HUES64 (cell line): ENCODE measurements at regions not wholly inside any gene's neighbourhood (a gene's known extent, or its start where the extent isn't known, plus 50 kb on each side); places are given as distances from the start of the nearest gene placed in this dataset.

ENCODE experiments used
- H3K27ac ChIP-seq: 2 replicates; pipeline ENCODE4 v1.7.0; 2013; ENCODE audit warnings: low read depth, low read length, inconsistent platforms
- H3K27me3 ChIP-seq: 2 replicates; pipeline ENCODE4 v1.6.1; 2013; ENCODE audit warnings: mild to moderate bottlenecking, low read length; ENCODE audit not compliant: insufficient read depth
- H3K36me3 ChIP-seq: 2 replicates; pipeline ENCODE4 v1.6.1; 2013; ENCODE audit warnings: mild to moderate bottlenecking, low read length; ENCODE audit not compliant: insufficient read depth
- H3K4me1 ChIP-seq: 2 replicates; pipeline ENCODE4 v1.6.1; 2013; ENCODE audit warnings: mild to moderate bottlenecking, low read length, moderate library complexity; ENCODE audit not compliant: insufficient read depth
- H3K4me3 ChIP-seq: 2 replicates; pipeline ENCODE4 v1.5.1; 2013; ENCODE audit warnings: mild to moderate bottlenecking, low read length, moderate library complexity
- H3K9ac ChIP-seq: 2 replicates; pipeline ENCODE4 v1.6.1; 2013; ENCODE audit warnings: mild to moderate bottlenecking, low read depth, low read length
- H3K9me3 ChIP-seq: 2 replicates; pipeline ENCODE4 v1.6.1; 2013; ENCODE audit warnings: low read depth, low read length; ENCODE audit not compliant: insufficient read depth
- WGBS: fragments of 150-250, 120-280 bp; methylation state at CpG from one replicate; pipeline ENCODE4 v1.1.7; 2013; ENCODE audit warnings: missing lambda C conversion rate; 5-methylcytosine and 5-hydroxymethylcytosine counted together

DNA sequence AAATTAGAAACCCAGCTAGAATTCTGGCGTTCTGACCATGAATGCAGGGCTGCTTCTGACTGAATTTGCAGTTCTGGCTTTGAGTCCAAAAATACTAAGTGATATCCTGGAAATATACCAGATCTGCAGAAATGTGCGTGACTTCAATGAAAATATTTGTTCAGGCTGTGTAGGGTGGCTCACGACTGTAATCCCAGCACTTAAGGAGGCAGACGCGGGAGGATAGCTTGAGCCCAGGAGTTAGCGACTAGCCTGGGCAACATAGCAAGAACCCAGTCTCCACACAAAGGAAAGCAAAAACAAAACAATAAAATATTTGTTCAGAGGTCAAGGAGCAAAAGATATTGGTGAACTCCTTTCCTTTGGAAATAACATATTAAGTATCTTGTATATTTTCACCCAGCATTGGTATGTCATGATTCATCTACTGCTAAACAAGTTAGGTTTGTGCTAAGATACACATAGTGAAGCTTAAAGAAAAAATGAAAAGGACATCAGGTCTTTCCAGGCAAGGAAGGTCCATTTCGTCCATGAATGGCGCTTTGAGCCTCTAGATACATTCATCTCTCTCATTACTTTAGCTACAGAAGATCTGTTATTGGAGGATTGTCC is 239.2 kb downstream of the CMPK2 start:
- Histone ChIP-seq H3K36me3 (no peaks in the 10 kb centered on the region), H3K27me3 (no peaks in the 10 kb centered on the region), H3K4me3 (no peak overlapping the region), H3K9ac (no peak overlapping the region), H3K27ac (no peak overlapping the region), H3K4me1 (peaks cover 7% of the 10 kb centered on the region; the same call in 1 of the 2 replicates), H3K9me3 (no peaks in the 10 kb centered on the region)
- 94% methylated on average over 8 of the region's 8 CpGs for WGBS

DNA sequence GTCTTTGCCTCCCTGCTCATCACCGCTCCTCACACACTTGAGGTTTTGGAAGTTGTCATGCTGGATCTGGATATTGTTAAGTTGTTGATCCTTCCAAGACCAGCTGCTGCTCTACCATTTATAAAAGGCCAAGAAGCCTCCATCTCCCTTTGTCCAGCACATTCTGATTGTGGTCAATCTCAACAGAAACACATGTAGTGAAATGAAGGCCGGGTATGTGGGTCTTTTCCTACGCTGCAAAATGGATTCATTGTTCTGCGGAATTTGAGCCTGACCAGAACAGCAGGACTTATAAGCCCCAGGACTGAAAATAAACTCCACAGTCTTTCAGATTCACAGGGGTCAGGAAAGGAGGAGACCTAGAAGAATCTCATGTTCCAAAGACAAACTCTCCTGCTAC is 238.4 kb downstream of the CMPK2 start:
- H3K27me3 ChIP-seq, result no peaks in the 10 kb centered on the region
- no peaks in the 10 kb centered on the region for H3K9me3 ChIP-seq
- H3K36me3 ChIP-seq, result no peaks in the 10 kb centered on the region
- H3K4me1 ChIP-seq, result peaks cover 7% of the 10 kb centered on the region; the same call in 1 of the 2 replicates
- no peak overlapping the region for H3K4me3 ChIP-seq
- WGBS, result 99% methylated on average over 4 of the region's 4 CpGs
- no peak overlapping the region for H3K27ac ChIP-seq
- H3K9ac ChIP-seq, result no peak overlapping the region

DNA sequence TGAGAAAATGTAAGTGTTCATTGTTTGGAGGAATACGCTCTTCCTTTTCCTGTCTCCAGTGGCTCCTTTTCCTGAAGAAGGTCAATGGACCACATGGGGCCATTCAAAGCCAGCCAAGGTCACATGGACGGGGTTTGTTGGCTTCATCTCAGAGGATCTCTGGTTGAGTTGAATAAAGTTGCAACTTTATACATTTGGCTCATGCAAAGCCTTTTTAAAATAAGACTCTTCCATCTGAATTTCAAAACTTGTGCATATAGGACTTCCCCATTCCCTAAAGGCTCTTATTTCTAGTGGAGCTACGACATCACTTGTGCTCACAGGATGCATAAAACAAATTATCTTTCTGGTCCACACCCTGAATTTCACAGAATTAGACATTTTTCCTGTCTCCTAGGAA is 235.5 kb downstream of the CMPK2 start:
- Histone ChIP-seq H3K27me3 (no peaks in the 10 kb centered on the region), H3K9me3 (no peaks in the 10 kb centered on the region), H3K4me3 (no peak overlapping the region), H3K36me3 (no peaks in the 10 kb centered on the region), H3K9ac (no peak overlapping the region), H3K4me1 (no peaks in the 10 kb centered on the region), H3K27ac (no peak overlapping the region)
- 95% methylated on average over 3 of the region's 3 CpGs for WGBS

DNA sequence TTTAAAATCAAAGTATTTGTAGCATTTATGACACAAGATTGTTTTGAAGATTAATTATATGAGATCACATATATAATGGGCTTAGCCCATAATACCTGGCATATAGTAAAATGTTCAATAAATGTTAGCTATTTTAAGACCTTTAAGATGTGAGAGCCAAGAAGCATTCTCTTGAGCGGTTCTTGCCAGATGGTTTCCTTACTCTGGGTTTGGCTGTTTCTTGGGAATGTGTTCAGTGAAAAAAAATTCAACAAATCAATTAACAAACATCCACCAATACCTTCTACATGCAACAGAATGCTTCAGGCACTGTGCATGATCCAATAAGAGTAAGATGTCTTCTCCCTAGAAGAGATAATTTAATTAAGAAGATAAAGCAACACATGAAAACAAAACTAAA is 230.4 kb downstream of the CMPK2 start:
- Histone ChIP-seq H3K4me3 (no peak overlapping the region), H3K9ac (no peak overlapping the region), H3K27me3 (no peaks in the 10 kb centered on the region), H3K9me3 (no peaks in the 10 kb centered on the region), H3K4me1 (peaks cover 25% of the 10 kb centered on the region), H3K27ac (no peak overlapping the region), H3K36me3 (no peaks in the 10 kb centered on the region)
- WGBS, result 100% methylated on average over 1 of the region's 1 CpG

DNA sequence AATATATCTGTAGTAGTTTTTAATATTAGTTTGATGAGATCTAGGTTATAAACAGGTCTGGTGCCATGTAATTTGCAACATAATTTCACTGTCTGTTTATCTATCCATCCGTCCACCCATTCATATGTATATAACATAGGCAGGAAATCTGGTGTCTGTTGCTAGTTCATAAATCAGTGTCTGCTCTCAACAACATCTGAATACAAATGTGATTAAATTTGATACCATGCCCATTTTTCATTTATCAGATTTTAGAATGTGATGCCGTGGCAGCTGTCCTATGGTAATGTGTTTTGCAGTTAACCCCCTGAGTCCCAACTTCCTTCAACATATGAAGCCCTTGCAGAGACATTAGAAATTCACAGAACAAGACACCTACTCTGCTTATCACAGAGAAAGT is 228.4 kb downstream of the CMPK2 start:
- WGBS, result 52% methylated on average over 2 of the region's 2 CpGs
- Histone ChIP-seq H3K4me1 (peaks cover 43% of the 10 kb centered on the region), H3K9ac (no peak overlapping the region), H3K4me3 (no peak overlapping the region), H3K27ac (no peak overlapping the region), H3K9me3 (no peaks in the 10 kb centered on the region), H3K36me3 (no peaks in the 10 kb centered on the region), H3K27me3 (no peaks in the 10 kb centered on the region)

DNA sequence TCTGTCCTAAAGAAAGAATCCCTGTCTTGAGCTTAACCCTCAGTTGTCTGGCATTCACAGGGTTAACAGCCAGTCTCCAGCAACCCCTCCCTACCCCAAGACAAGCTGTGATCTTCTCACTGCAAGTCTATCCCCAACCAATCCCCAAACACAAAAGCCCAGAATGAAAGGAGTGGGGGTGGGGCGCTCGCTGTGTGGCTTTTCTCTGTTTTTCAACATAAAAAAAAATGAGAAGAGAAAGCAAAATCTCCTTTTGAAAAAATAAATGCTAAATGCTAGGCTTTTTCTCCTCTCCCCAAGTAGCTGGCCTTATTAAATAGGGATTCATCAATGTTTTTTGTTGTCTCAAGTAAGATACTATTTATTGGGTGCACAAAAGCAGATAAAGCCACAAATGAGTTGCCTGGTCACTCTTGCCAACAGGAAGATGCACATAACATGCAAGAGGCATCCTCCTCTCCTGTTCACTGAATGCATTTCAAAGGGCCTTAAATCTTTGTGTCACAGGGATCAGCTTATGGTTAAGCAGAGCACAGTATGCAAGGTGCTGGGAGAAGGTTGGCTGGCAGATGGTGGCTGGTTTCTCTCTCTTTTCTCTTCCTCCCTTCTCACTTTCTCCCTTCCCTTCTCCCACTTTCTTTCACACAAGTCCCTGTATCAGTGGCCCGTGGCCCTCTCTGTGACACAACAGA is 225.6 kb downstream of the CMPK2 start:
- WGBS, result 0% methylated on average over 1 of the region's 3 CpGs
- peaks cover 44% of the 10 kb centered on the region for H3K4me1 ChIP-seq
- H3K9me3 ChIP-seq, result no peaks in the 10 kb centered on the region
- no peaks in the 10 kb centered on the region for H3K36me3 ChIP-seq
- peak overlapping the region; percentile 42 for H3K4me3 ChIP-seq
- H3K27ac ChIP-seq, result peak overlapping the region; percentile 96
- no peaks in the 10 kb centered on the region for H3K27me3 ChIP-seq
- H3K9ac ChIP-seq, result peak overlapping the region; percentile 52

DNA sequence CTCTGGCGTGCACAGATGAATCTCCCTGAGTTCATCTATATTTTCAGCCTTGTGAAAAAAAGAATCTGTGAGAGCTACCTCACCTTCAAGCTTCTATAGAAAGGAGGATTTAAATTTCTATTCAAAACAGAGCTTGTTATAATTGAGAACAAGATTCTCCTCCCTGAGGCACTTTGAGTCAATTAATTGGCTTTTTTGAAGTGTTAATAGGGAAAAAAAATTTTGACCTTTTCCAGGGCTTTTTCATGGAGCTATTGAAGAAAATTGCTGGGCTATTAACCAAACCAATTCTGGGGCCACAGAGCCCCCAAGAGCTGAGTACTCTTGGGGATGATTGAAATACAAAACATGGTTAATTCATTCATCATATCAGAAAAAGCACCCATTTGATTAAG is 225.1 kb downstream of the CMPK2 start:
- no peaks in the 10 kb centered on the region for H3K36me3 ChIP-seq
- peaks cover 44% of the 10 kb centered on the region for H3K4me1 ChIP-seq
- H3K27ac ChIP-seq, result peak overlapping the region; percentile 96
- peak overlapping the region; percentile 52; the same call in 1 of the 2 replicates for H3K9ac ChIP-seq
- no peaks in the 10 kb centered on the region for H3K27me3 ChIP-seq
- WGBS, result 0% methylated on average over 1 of the region's 1 CpG
- H3K9me3 ChIP-seq, result no peaks in the 10 kb centered on the region
- H3K4me3 ChIP-seq, result peak overlapping the region; percentile 42

DNA sequence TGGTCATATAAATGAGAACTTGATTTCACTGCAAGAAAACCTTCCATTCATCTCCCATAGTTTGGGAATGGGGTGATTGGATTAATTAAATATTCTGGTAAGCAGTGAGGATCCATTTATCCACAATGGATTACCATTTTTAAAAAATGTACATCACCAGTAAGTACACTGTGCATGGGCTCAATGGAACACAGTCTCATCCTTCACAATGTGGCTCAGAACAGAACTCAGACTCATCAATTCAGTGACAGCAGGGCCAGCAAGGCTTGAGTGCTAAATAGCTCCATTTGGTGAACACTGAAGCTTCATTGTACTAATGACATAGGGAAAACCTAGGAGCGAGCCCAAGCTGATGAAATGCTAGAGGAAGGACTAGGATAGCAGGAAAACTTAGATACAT is 223.8 kb downstream of the CMPK2 start:
- H3K4me1 ChIP-seq, result peaks cover 44% of the 10 kb centered on the region
- no peaks in the 10 kb centered on the region for H3K36me3 ChIP-seq
- H3K4me3 ChIP-seq, result no peak overlapping the region
- H3K27me3 ChIP-seq, result no peaks in the 10 kb centered on the region
- 89% methylated on average over 1 of the region's 1 CpG for WGBS
- no peaks in the 10 kb centered on the region for H3K9me3 ChIP-seq
- H3K9ac ChIP-seq, result no peak overlapping the region
- H3K27ac ChIP-seq, result no peak overlapping the region

DNA sequence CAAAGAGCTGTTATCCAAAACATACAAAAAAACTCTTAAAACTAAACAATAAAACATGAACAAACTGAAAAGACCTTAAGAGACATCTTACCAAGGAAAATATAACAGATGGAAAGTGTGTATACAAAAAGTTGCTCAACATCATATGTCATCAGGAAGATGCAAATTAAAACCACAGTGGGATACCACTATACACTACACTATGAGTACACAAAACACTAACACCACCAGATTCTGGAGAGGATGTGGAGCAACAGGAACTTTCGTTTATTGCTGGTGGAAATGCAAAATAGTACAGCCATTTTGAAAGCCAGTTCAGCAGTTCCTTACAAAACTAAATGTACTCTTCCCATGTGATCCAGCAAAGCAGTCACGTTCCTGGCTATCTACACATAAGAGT is 221.4 kb downstream of the CMPK2 start:
- Histone ChIP-seq H3K27ac (no peak overlapping the region), H3K4me3 (no peak overlapping the region), H3K9me3 (no peaks in the 10 kb centered on the region), H3K27me3 (no peaks in the 10 kb centered on the region), H3K36me3 (no peaks in the 10 kb centered on the region), H3K4me1 (peaks cover 24% of the 10 kb centered on the region), H3K9ac (no peak overlapping the region)
- 94% methylated on average over 2 of the region's 2 CpGs for WGBS

DNA sequence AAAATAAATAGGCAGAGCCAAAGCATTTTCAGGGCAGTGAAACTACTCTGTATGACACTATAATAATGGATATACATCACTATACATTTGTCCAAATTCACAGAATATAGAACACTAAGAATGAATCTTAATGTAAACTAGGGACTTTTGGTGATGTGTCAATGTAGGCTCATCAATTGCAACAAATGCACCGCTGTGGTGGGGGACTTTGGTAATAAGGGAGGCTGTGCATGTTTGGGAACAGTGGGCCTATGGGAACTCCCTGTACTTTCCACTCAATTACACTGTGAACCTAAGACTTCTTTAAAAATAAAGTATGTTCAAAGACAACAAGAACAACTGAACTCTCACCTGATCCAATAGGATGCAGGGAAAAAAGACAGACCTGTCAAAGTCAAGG is 220.7 kb downstream of the CMPK2 start:
- Histone ChIP-seq H3K36me3 (no peaks in the 10 kb centered on the region), H3K9ac (no peak overlapping the region), H3K27ac (no peak overlapping the region), H3K4me1 (peaks cover 19% of the 10 kb centered on the region), H3K4me3 (no peak overlapping the region), H3K27me3 (no peaks in the 10 kb centered on the region), H3K9me3 (no peaks in the 10 kb centered on the region)
- 89% methylated on average over 1 of the region's 1 CpG for WGBS

DNA sequence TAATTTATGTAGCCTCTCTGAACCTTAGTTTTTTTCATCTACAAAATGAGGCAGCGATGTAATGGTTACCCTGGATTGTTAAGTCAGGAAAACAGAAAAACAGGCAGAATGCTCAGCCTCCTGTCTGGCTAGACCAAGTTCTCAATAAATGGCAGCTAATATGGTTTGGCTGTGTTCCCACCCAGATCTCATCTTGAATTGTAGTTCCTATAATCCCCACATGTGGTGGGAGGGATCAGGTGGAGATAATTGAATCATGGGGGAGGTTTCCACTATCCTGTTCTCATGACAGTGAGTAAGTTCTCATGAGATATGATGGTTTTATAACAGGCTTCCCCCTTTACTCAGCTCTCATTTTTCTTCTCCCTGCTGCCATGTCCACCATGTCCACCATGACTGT is 220.0 kb downstream of the CMPK2 start:
- WGBS, result 100% methylated on average over 1 of the region's 1 CpG
- H3K4me1 ChIP-seq, result peaks cover 16% of the 10 kb centered on the region
- H3K4me3 ChIP-seq, result no peak overlapping the region
- no peaks in the 10 kb centered on the region for H3K9me3 ChIP-seq
- no peak overlapping the region for H3K9ac ChIP-seq
- no peaks in the 10 kb centered on the region for H3K36me3 ChIP-seq
- no peaks in the 10 kb centered on the region for H3K27me3 ChIP-seq
- no peak overlapping the region for H3K27ac ChIP-seq
